PC-9 (cell line): ENCODE measurements at regions not wholly inside any gene's neighbourhood (a gene's known extent, or its start where the extent isn't known, plus 50 kb on each side); places are given as distances from the start of the nearest gene placed in this dataset.

Experiments
- BruUV-seq: library from RNA; stranded (reverse); fragments of 400-500 nt; replicated peaks from 2 replicates; lab custom pipeline; 2021; lab: Mats Ljungman, UMichigan
- CTCF ChIA-PET: fragments of 300-600 bp; sonication (Branson Sonifier 250); formaldehyde crosslinking; loops from one replicate; lab custom pipeline; 2022; ENCODE audit warnings: antibody characterized with exemption; lab: Charles Lee
- POLR2A ChIA-PET: fragments of 300-600 bp; sonication (Branson Sonifier 250); formaldehyde crosslinking; loops from one replicate; lab custom pipeline; 2022; ENCODE audit warnings: antibody characterized with exemption; ENCODE audit not compliant: unreplicated experiment; lab: Charles Lee
- DNase-seq, 2 experiments: peaks; one replicate each; pipeline versions ENCODE4 v3.0.0 to v3.0.0-alpha.2; 2015 to 2022; ENCODE audit warnings: mixed read lengths in 1 of 2
- H2AFZ ChIP-seq: fragments of 200-600 bp; sonication (generic); 2 replicates; pipeline ENCODE4 v1.8.1; 2017; ENCODE audit warnings: antibody characterized with exemption
- H3F3A ChIP-seq: fragments of 200-600 bp; sonication (generic); 2 replicates; pipeline ENCODE4 v1.8.1; 2017; ENCODE audit warnings: antibody characterized with exemption, mild to moderate bottlenecking, low read depth; ENCODE audit not compliant: insufficient read depth
- H3K27ac ChIP-seq: fragments of 200-600 bp; sonication (generic); 2 replicates; pipeline ENCODE4 v1.6.1; 2016; ENCODE audit warnings: mixed run types
- H3K27me3 ChIP-seq: fragments of 200-600 bp; sonication (generic); 2 replicates; pipeline ENCODE4 v1.6.1; 2016; ENCODE audit warnings: low read depth, mixed run types; ENCODE audit not compliant: insufficient read depth
- H3K36me3 ChIP-seq: fragments of 200-600 bp; sonication (generic); 2 replicates; pipeline ENCODE4 v1.6.1; 2016; ENCODE audit warnings: low read depth, mixed run types
- H3K4me1 ChIP-seq: fragments of 200-600 bp; sonication (generic); replicated peaks from 2 replicates; pipeline ENCODE4 v1.6.1; 2016; ENCODE audit warnings: mixed run types; ENCODE audit not compliant: insufficient read depth
- H3K4me2 ChIP-seq: fragments of 200-600 bp; sonication (generic); 2 replicates; pipeline ENCODE4 v1.6.1; 2017; ENCODE audit warnings: mixed run types
- H3K4me3 ChIP-seq: fragments of 200-600 bp; sonication (generic); 2 replicates; pipeline ENCODE4 v1.6.1; 2016; ENCODE audit warnings: mixed run types
- H3K79me2 ChIP-seq: fragments of 200-600 bp; sonication (generic); 2 replicates; pipeline ENCODE4 v1.6.1; 2017; ENCODE audit warnings: low read depth, mixed run types
- H3K9me2 ChIP-seq: fragments of 200-600 bp; sonication (generic); 2 replicates; pipeline ENCODE4 v1.8.1; 2017; ENCODE audit warnings: mild to moderate bottlenecking; ENCODE audit not compliant: insufficient read depth
- H3K9me3 ChIP-seq: fragments of 200-600 bp; sonication (generic); 2 replicates; pipeline ENCODE4 v1.8.1; 2016; ENCODE audit warnings: low read depth; ENCODE audit not compliant: insufficient read depth
- H4K20me1 ChIP-seq: fragments of 200-600 bp; sonication (generic); 2 replicates; pipeline ENCODE4 v1.8.1; 2017; ENCODE audit not compliant: insufficient read depth
- EZH2 ChIP-seq: fragments of 200-600 bp; sonication (generic); IDR thresholded peaks from 2 replicates; pipeline ENCODE4 v1.8.0; 2017; ENCODE audit warnings: antibody characterized with exemption, low read depth
- intact Hi-C: fragments of 100-400 bp; cut with micrococcal nuclease; formaldehyde crosslinking; loops from one replicate; pipeline ENCODE4 v1.10.0; 2022; ENCODE audit not compliant: unreplicated experiment
- TF ChIP-seq, protein P1 (sequence below): fragments of 200-600 bp; sonication (generic); conservative IDR thresholded peaks from 2 replicates; pipeline ENCODE4 v1.6.1; 2017; ENCODE audit warnings: mixed run types, antibody characterized with exemption, mild to moderate bottlenecking, moderate library complexity

DNA sequence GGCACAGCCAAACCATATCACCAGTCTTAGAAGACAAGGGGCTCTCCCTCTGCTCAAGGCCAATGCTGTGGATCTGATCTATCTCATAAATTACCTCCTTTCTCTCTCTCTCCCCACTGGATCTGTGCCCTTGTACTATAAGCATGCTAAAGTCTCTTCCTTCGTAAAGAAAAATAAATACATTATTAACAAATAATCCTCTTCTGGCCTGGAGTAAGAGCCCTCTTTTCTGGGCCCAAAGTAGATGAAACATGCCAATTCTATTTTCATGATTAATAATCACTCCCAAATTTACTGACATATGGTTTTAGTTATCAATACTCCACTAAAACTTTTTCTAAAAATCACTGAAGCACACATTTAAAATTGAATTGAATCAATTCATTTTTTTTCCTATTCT lies 889.7 kb downstream of the ADGRL2 start:
- Histone ChIP-seq H3K4me2 (no peak overlapping the region), H4K20me1 (no peaks in the 10 kb centered on the region), H3K9me3 (no peaks in the 10 kb centered on the region; the same call in none of the 2 replicates), H2AFZ (no peak overlapping the region), H3K27ac (no peak overlapping the region), H3K79me2 (no peaks in the 10 kb centered on the region), H3K4me3 (no peak overlapping the region), H3K4me1 (no peaks in the 10 kb centered on the region), H3K9me2 (no peaks in the 10 kb centered on the region), H3F3A (no peaks in the 10 kb centered on the region), H3K27me3 (no peaks in the 10 kb centered on the region), H3K36me3 (no peaks in the 10 kb centered on the region)
- CTCF ChIA-PET: no interaction called here
- intact Hi-C loops: no loop called here
- TF ChIP-seq, protein P1, sequence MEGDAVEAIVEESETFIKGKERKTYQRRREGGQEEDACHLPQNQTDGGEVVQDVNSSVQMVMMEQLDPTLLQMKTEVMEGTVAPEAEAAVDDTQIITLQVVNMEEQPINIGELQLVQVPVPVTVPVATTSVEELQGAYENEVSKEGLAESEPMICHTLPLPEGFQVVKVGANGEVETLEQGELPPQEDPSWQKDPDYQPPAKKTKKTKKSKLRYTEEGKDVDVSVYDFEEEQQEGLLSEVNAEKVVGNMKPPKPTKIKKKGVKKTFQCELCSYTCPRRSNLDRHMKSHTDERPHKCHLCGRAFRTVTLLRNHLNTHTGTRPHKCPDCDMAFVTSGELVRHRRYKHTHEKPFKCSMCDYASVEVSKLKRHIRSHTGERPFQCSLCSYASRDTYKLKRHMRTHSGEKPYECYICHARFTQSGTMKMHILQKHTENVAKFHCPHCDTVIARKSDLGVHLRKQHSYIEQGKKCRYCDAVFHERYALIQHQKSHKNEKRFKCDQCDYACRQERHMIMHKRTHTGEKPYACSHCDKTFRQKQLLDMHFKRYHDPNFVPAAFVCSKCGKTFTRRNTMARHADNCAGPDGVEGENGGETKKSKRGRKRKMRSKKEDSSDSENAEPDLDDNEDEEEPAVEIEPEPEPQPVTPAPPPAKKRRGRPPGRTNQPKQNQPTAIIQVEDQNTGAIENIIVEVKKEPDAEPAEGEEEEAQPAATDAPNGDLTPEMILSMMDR: no peak
- TF ChIP-seq EZH2: no peak
- POLR2A ChIA-PET: no interaction called here
- no peak for DNase-seq
- BruUV-seq: no TSS peak

DNA sequence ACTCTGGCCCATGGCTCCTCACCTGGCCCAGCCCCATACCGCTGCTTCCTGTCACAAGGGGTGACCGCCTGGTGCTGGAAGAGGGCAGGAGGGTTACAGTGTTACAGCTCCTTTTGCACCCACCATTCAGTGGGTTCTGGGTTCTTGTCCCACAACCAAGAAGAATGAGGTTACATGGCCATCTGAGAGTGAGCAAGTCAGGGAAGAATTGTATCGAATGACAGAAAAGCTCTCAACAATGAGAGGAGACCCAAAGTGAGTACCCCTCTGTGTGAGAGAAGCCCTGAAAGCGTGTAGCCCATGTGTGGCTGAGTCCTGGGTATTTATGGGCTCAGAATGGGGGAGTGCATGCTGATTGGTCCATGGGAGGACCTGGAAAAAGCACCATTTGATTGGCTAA lies 888.5 kb downstream of the ADGRL2 start:
- TF ChIP-seq, protein P1: no peak
- no peak for TF ChIP-seq EZH2
- H3K79me2 ChIP-seq: no peaks in the 10 kb centered on the region
- H3K27ac ChIP-seq: no peak overlapping the region
- no peaks in the 10 kb centered on the region; the same call in none of the 2 replicates for H3K9me3 ChIP-seq
- no TSS peak for BruUV-seq
- H3K36me3 ChIP-seq: no peaks in the 10 kb centered on the region
- ChIA-PET CTCF (no interaction called here), POLR2A (no interaction called here)
- H2AFZ ChIP-seq: no peak overlapping the region
- H3K4me1 ChIP-seq: no peaks in the 10 kb centered on the region
- no peaks in the 10 kb centered on the region for H3F3A ChIP-seq
- H3K9me2 ChIP-seq: no peaks in the 10 kb centered on the region
- no peak overlapping the region for H3K4me3 ChIP-seq
- H3K4me2 ChIP-seq: no peak overlapping the region
- intact Hi-C loops: no loop called here
- no peaks in the 10 kb centered on the region for H3K27me3 ChIP-seq
- no peaks in the 10 kb centered on the region for H4K20me1 ChIP-seq
- DNase-seq: no peak

DNA sequence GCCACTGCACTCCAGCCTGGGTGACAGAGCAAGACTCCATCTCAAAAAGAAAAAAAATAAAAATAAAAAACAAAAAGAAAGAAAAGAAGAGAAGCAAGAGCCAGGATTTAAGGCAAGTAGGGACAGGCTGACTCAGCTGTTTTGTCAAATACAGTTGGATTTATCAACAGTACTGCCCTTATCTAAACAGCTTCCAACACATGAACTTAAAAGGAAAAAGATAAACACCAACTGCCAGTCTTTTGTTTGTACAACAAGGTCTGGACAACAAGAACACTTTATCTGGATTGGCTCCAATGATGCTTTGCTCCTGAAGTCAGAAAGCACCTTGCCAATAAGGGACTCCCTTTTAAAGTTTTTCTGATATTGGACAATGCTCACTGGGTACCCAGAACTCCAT lies 886.0 kb downstream of the ADGRL2 start:
- DNase-seq: no peak

More for the DNA sequence above, 886.0 kb downstream of the ADGRL2 start:
- no peaks in the 10 kb centered on the region for H3K27me3 ChIP-seq
- no peaks in the 10 kb centered on the region for H3K9me2 ChIP-seq
- CTCF ChIA-PET: interaction anchor here (0.7 kb wide), 1 partner anchor 366 kb away, joined by 3 read pairs; no protein-coding TSS in a partner anchor
- TF ChIP-seq, protein P1: no peak
- TF ChIP-seq EZH2: no peak
- H3K36me3 ChIP-seq: no peaks in the 10 kb centered on the region
- no peaks in the 10 kb centered on the region for H3F3A ChIP-seq
- no peak overlapping the region for H3K27ac ChIP-seq
- no peak overlapping the region for H2AFZ ChIP-seq
- intact Hi-C loops: no loop called here
- H3K4me3 ChIP-seq: no peak overlapping the region
- H3K4me2 ChIP-seq: no peak overlapping the region
- no TSS peak for BruUV-seq
- H3K9me3 ChIP-seq: no peaks in the 10 kb centered on the region; the same call in none of the 2 replicates
- H3K4me1 ChIP-seq: no peaks in the 10 kb centered on the region
- POLR2A ChIA-PET: no interaction called here
- no peaks in the 10 kb centered on the region for H3K79me2 ChIP-seq
- H4K20me1 ChIP-seq: no peaks in the 10 kb centered on the region
